K562 (cell line): ENCODE measurements at regions not wholly inside any gene's neighbourhood (a gene's known extent, or its start where the extent isn't known, plus 50 kb on each side); places are given as distances from the start of the nearest gene placed in this dataset.

Source experiments
- ATAC-seq: fragments of 200-7000 bp; cut with Tn5 transposase; 3 replicates; pipeline ENCODE4 v1.9.1; 2020; ENCODE audit warnings: moderate library complexity
- BruUV-seq: library from RNA; stranded (reverse); fragments of 400-500 nt; replicated peaks from 2 replicates; lab custom pipeline; 2021; lab: Mats Ljungman, UMichigan
- CTCF ChIA-PET: fragments of 300-600 bp; formaldehyde crosslinking; extraction: SDS; loops from one replicate; lab custom pipeline; 2021; ENCODE audit warnings: low intra/inter-chr PET ratio; lab: Yijun Ruan, JAX
- POLR2A ChIA-PET: fragments of 300-600, 350-650 bp; sonication (Branson Sonifier 250); formaldehyde crosslinking; extraction: SDS; loops from one replicate; lab custom pipeline; 2021; ENCODE audit warnings: antibody characterized with exemption, inconsistent platforms; lab: Yijun Ruan, JAX
- DNase-seq, 4 experiments: peaks; one replicate each; pipeline versions ENCODE4 v3.0.0 to v3.0.0-alpha.2; 2011 to 2018; ENCODE audit warnings: low spot score in 3 of 4, mixed read lengths in 3 of 4; ENCODE audit errors: extremely low read depth in 1 of 4
- FAIRE-seq: peaks from 2 replicates; lab custom pipeline; 2011; peaks lifted over from hg19 to GRCh38; lab: Jason Lieb, UNC
- H2AFZ ChIP-seq: 2 replicates; pipeline ENCODE4 v1.6.0; 2011; ENCODE audit warnings: low read depth, low read length, control low read depth, inconsistent platforms
- H3K27ac ChIP-seq: fragments of 200-600 bp; 3 replicates; pipeline ENCODE4 v1.8.0; 2011; ENCODE audit warnings: low read depth, mild to moderate bottlenecking, control low read depth, inconsistent platforms, low read length, moderate library complexity, mixed read lengths; ENCODE audit errors: extremely low read depth
- H3K27me3 ChIP-seq, 2 experiments: fragments of 300-600 bp in 1 of 2; 2 replicates in 1 of 2; 3 replicates in 1 of 2; pipeline versions ENCODE4 v1.6.0 to v1.8.0; 2011; ENCODE audit warnings: inconsistent platforms in 2 of 2, low read length in 2 of 2, mild to moderate bottlenecking in 1 of 2, mixed read lengths in 1 of 2, moderate library complexity in 1 of 2; ENCODE audit not compliant: control insufficient read depth in 2 of 2, insufficient read depth in 2 of 2
- H3K36me3 ChIP-seq: fragments of 300-600 bp; 3 replicates; pipeline ENCODE4 v1.8.0; 2011; ENCODE audit warnings: mild to moderate bottlenecking, low read length, inconsistent platforms; ENCODE audit not compliant: control insufficient read depth, insufficient read depth
- H3K4me1 ChIP-seq, 2 experiments: fragments of 200-600 bp in 1 of 2; replicated peaks in 1 of 2; 2 replicates in 1 of 2; 3 replicates in 1 of 2; pipeline versions ENCODE4 v1.5.1 to v1.8.0; 2011; ENCODE audit warnings: inconsistent platforms in 2 of 2, low read length in 2 of 2, mild to moderate bottlenecking in 1 of 2, mixed read lengths in 1 of 2, moderate library complexity in 1 of 2; ENCODE audit not compliant: control insufficient read depth in 2 of 2, insufficient read depth in 2 of 2
- H3K4me2 ChIP-seq: 2 replicates; pipeline ENCODE4 v1.6.1; 2011; ENCODE audit warnings: low read length, control low read depth, inconsistent platforms, mixed read lengths; ENCODE audit not compliant: insufficient read depth
- H3K4me3 ChIP-seq: fragments of 200-600 bp; sonication (generic), shearing (Covaris generic); 2 replicates; pipeline ENCODE4 v1.5.1; 2016; ENCODE audit warnings: control low read depth, inconsistent platforms
- H3K79me2 ChIP-seq: fragments of 200-600 bp; 3 replicates; pipeline ENCODE4 v1.8.0; 2011; ENCODE audit warnings: low read length, inconsistent platforms; ENCODE audit not compliant: control insufficient read depth, insufficient read depth
- H3K9ac ChIP-seq, 2 experiments: 2 replicates each; pipeline versions ENCODE4 v1.6.0 to v1.6.1; 2011; ENCODE audit warnings: low read depth in 2 of 2, low read length in 2 of 2, control low read depth in 1 of 2, inconsistent platforms in 1 of 2, mild to moderate bottlenecking in 1 of 2, mixed read lengths in 1 of 2; ENCODE audit not compliant: insufficient read depth in 1 of 2
- H3K9me1 ChIP-seq: one replicate; pipeline ENCODE4 v1.6.0; 2011; ENCODE audit warnings: inconsistent platforms, mild to moderate bottlenecking, low read length, moderate library complexity; ENCODE audit not compliant: control insufficient read depth, insufficient read depth
- H3K9me3 ChIP-seq: replicated peaks from 2 replicates; pipeline ENCODE4 v1.5.1; 2011; ENCODE audit warnings: low read depth, low read length, inconsistent platforms; ENCODE audit not compliant: control insufficient read depth, insufficient read depth
- H4K20me1 ChIP-seq: replicated peaks from 2 replicates; pipeline ENCODE4 v1.6.1; 2011; ENCODE audit warnings: low read length, inconsistent platforms, mixed read lengths; ENCODE audit not compliant: control insufficient read depth, insufficient read depth
- GTF2F1 ChIP-seq: IDR thresholded peaks from 2 replicates; pipeline ENCODE4 v1.6.1; 2011; ENCODE audit warnings: low read depth, low read length, improper control_type of control experiment
- MAX ChIP-seq: sonication (generic); formaldehyde crosslinking; IDR thresholded peaks from 2 replicates; pipeline ENCODE4 v1.9.0; 2022; ENCODE audit warnings: mild to moderate bottlenecking, missing genetic modification reagents
- PBX2 ChIP-seq, 2 experiments: IDR thresholded peaks in 1 of 2; conservative IDR thresholded peaks in 1 of 2; 2 replicates each; pipeline ENCODE4 v1.6.1; 2016; ENCODE audit warnings: low read depth in 2 of 2, mild to moderate bottlenecking in 1 of 2, missing compliant biosample characterization in 1 of 2, missing genetic modification characterization in 1 of 2, moderate library complexity in 1 of 2
- WGBS: fragments of 100-300 bp; shearing (Covaris generic); methylation state at CpG from one replicate; pipeline ENCODE4 v1.1.6; 2016; ENCODE audit warnings: low coverage, mixed read lengths; ENCODE audit not compliant: insufficient coverage; ENCODE audit errors: missing lambda C conversion rate; 5-methylcytosine and 5-hydroxymethylcytosine counted together
- in situ Hi-C: fragments of 300-500 bp; cut with MboI; formaldehyde crosslinking; loops from 4 replicates; pipeline ENCODE4 v1.15.0; 2018; ENCODE audit warnings: inconsistent platforms, mixed read lengths
- intact Hi-C: fragments of 100-400 bp; cut with micrococcal nuclease; formaldehyde crosslinking; loops from 2 replicates; pipeline ENCODE4 v1.14.2; 2022

GRCh38 chr13:59374691-59375090 is 789.0 kb downstream of the DIAPH3 start:
- 0% methylated on average over 2 of the region's 3 CpGs for WGBS
- H3K4me1 ChIP-seq, result no peaks in the 10 kb centered on the region
- no peak overlapping the region for H2AFZ ChIP-seq
- ChIA-PET CTCF (no interaction called here), POLR2A (interaction anchor here (0.8 kb wide), 1 partner anchor 15 kb away, joined by 3 read pairs; no protein-coding TSS in a partner anchor)
- intact Hi-C loops (no loop called here), in situ Hi-C loops (loop anchor here (25.0 kb wide), 1 partner anchor 963 kb away; no protein-coding TSS in a partner anchor)
- DNase-seq (no peak), FAIRE-seq (no peak), ATAC-seq (no peak)
- no peaks in the 10 kb centered on the region for H3K27me3 ChIP-seq
- no peaks in the 10 kb centered on the region for H3K9me3 ChIP-seq
- TF ChIP-seq MAX, result no peak
- no peak for TF ChIP-seq GTF2F1
- TF ChIP-seq PBX2 (CRISPR knock-in tag; IDR thresholded peaks at IDR 0.05; ENCODE audit: low read depth), result no peak
- TF ChIP-seq PBX2 (tag; conservative IDR thresholded peaks at IDR 0.05; ENCODE audit: low read depth), result no peak
- H3K36me3 ChIP-seq, result no peaks in the 10 kb centered on the region
- no TSS peak for BruUV-seq
- H3K4me2 ChIP-seq, result no peak overlapping the region
- no peaks in the 10 kb centered on the region for H4K20me1 ChIP-seq
- no peaks in the 10 kb centered on the region for H3K9me1 ChIP-seq
- no peaks in the 10 kb centered on the region for H3K79me2 ChIP-seq
- no peak overlapping the region for H3K9ac ChIP-seq
- H3K27ac ChIP-seq, result no peak overlapping the region
- H3K4me3 ChIP-seq, result no peak overlapping the region
